Fibroblast of peridontal ligament (primary cell): ENCODE measurements at regions not wholly inside any gene's neighbourhood (a gene's known extent, or its start where the extent isn't known, plus 50 kb on each side); places are given as distances from the start of the nearest gene placed in this dataset.

Experiments
- DNase-seq: peaks from one replicate; pipeline ENCODE4 v3.0.0-alpha.2; 2010; ENCODE audit errors: extremely low read depth

DNA sequence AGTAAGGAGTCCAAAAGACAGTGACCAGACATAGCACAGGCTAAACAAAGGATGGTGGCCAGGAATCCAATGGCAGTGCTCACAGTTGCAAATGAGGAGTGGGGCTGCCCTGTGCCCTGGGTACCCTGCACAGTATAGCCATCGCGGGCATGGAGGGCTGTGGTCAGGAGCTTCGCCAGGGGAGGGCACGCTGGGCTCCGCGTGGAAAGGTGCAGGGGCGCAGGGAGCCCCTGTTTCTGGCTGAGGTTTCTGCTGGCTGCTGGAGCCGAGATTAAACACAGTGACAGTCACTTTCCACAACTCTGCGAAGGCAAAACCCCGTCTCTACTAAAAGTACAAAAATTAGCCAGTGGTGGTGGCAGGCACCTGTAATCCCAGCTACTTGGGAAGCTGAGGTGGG lies 194.7 kb downstream of the GALR1 start:
- DNase-seq = no peak

DNA sequence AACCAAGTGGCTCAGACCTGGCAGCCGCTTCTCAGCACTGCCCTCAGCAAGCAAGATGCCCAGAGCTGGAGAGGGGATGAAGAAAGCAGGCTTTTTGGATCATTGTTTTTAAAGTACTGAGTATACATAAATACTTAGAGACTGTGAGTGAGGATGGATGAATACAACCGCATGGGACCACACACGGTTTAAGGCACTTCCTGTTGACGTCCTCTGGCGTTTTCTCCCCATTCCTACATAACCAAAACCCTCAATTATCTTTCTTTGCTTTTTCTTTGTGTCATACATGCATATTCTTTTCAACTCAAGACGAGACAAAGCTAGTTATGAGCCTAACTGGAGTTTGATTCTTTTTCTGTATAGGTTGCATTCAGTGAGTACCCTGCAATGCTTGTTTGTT lies 198.4 kb downstream of the GALR1 start:
- DNase-seq = no peak

DNA sequence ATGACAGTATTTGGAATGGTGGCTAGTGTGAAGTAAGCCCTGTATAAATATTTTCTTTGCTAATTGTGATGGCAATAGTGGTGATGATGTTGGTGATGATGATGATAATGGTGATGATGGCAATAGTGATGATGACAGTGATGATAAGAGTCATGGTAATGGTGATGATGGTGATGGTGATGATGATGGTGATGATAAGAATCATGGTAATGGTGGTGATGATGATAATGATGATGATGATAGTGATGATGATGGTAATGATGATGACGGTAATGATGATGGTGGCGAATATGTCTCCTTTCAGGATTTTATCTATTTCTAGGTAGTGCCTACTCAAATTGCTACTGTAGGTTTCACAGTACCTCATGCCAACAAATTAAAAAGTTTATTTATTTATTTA lies 205.4 kb downstream of the GALR1 start:
- DNase-seq = no peak

DNA sequence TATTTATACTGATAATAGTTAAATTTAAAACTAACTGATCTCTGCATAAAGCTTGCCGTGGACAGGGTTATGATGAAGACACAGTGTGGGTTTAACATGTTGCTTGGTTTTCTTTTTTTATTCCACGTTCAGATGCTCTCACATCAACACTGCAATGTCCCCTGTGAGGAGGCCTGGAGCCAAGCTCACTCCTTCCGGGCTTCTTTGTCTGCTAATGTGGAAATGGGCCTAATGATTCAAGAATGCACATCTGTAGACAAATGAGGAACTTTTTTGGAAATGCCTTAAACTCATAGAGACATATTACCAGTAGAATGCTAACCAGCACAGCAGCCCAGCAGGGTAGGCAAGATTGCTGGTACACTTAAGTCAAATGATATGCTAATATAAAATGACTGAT lies 208.0 kb downstream of the GALR1 start:
- no peak for DNase-seq

- DNase-seq = no peak
These were observed 211.5 kb downstream of the GALR1 start for GRCh38 chr18:77461062-77461688.

DNA sequence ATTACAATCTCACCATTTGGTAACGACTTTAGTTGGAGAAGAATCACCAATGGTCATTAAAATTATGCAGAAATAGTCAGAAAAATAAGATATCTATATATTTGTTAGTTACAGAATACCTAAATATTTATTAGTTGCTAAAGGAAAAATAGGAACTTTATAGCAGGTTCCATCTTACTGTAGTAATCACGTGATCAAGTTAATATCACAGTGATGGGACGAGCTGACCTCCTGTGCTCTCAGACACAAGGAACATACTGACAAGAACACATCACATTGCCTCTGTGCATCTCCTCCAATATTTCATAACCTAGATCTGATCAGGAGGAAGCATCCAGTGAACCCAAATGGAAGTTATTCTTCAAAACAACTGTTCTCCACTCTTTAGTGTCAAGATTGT lies 215.3 kb downstream of the GALR1 start:
- no peak for DNase-seq

DNA sequence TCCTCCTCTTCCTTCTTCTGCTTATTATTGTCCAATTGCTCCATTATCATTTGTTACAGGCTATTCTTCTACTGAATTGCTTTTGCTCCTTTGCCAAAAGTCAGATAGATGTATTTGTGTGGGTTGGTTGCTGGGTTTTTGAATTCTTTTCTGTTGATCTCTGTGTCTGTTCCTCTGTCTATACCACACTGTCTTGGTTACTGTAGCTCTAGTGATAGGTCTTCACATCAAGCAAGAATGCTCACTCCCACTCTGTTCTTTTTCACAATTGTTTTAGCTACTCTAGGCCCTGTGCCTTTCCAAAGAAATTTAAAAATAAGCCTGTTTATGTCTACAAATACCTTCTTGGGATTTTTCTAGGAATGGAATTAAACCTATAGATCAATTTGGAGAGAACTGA lies 217.2 kb downstream of the GALR1 start:
- no peak for DNase-seq

DNA sequence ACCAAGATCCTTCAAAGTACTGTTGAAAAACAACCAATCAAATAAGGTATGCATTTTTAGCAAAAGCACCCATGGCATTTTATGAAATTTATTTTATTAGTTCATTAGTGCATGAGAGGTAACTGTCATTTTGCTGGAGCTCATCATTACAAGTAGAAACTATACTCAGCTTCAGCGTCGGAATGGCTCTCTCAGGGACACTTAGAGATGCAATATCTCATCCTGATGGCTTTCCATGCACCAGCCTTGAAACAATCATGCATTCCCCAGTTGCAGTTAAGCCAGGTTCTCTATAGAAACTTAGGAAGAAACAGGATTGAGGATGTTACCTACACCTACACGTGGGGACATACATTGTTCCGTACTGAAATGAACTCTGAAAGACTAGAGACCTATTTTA lies 219.5 kb downstream of the GALR1 start:
- DNase-seq = no peak

- no peak for DNase-seq
These were observed 221.1 kb downstream of the GALR1 start for GRCh38 chr18:77470569-77471413.

DNA sequence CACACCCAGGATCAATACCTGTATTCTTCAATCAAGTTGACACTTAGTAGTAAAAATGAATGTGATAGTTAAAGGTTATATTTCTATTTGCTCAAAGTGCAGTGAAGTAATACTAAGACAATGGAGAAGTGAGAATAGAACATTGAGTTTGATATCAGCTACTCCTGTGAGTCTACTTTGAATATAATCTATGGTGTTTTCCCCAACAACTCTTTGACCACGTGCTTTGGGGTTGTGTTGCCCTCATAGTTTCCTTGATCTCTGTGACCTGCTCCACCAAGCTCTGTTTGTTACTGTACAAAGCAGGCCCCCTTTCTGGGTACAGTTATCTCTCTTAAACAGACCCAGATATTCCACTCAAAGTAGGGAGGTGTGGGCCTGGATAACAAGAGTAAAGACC lies 222.9 kb downstream of the GALR1 start:
- DNase-seq = no peak

GRCh38 chr18:77478646-77479442 lies 229.2 kb downstream of the GALR1 start:
- no peak for DNase-seq

DNA sequence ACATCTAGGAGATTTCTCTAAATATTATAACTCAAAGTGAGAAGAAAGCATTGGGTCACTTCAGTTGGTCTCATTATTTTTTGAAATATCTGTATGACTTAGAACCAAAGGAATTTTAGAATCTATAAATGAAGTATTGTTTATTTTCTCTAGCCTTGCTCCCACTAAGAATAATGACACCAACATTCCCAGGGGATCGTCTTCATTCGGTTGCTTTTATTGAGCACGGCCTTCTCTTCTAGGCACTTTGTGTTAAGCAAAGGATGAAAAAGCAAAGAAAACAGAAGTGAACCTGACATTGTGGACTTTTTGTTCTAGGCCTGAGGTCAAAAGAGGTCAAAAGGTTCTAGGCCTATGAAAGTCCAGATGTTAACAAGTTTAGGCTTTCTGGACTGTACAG lies 231.9 kb downstream of the GALR1 start:
- no peak for DNase-seq

DNA sequence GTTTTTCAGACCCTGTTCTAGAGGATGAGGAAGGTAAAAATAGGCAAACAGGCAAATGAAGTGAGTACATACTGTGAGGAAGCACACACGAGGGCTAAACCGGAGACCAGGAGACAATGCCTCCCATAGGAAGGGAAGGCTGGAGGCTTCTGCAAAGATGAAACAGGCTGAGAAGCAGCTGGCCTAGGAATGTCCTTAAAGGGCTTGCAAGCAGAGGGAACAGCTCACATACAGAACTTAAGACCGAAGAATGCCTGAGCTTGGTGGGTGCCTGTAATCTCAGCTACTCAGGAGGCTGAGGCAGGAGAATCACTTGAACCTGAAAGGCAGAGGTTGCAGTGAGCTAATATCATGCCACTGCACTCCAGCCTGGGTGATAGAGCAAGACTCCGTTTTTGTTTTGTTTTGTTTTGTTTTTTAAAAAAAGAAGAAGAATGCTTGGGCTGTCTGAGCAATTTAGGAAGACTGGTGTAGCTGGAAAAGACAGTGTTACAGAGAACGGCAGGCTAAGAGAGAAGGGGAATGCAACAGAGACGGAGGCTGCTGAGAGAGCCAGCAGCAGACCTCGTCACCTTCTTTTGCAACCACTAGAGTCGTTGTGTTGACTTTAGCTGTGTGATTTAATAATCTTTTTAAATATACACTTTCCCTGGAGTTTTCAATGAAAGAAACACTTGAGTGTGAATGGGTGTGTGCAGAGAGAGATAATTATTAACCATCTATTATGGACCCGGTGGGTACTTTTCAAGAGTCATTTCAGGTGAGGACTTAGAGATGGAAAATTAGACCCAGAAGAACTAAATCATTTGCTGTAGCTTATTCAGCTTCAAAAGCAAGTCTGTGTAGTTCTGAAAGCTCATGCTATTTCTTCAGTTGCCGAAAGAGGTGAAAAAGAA lies 232.8 kb downstream of the GALR1 start:
- no peak for DNase-seq

DNA sequence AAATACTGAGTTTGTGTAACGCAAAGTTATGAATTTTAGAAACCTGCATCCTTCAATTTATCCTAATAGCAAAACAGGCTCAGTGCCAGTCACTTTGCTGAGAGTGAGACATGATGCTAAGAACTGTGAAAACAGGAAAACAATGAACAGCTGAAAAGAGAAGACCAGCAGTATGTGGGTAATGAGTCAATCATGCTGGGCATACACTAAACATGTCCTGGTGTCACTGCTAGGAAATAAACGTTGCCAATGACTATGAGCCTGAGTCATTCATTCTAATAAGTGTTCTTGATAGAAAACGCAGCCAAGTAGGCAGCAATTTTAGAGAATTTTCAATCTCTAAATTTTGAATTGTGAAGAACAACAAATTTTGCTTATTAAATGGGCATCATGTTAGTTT lies 237.3 kb downstream of the GALR1 start:
- no peak for DNase-seq

DNA sequence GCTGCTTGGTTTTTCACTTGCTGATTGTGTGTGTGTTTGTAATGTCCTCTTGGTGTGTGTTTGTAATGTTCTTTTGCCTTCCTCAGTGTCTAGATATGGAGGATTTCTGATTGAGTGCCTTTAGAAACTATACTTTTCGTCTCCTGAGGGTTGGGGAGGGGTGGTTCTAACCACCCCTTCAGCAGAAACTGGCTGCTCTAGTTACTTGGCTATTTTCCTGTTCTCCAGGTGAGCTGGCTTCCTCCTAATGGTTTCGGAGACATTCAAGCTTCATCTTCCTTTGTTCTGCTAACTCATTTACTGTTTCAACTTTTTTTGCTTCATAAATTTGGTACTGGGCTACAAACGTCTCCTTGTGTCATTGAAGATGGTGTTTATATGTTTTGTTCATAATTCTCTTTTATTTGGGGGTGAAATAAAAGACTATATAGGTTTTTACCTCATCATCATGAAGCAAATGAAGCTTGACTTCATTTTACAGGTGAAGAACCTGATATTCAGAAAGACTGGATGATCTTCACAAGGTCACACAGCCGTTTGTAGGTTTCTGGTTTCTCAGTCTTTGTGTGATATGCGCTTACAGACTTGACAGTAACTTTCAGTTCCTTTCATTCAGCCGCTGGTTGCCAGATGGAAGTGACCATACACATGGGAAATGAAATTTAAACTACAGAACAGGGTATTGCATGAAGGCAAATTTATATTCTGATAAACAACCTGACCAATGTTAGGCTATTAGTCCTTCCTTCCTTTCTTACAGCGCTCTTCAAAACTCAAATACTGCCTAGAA lies 238.5 kb downstream of the GALR1 start:
- DNase-seq = no peak

DNA sequence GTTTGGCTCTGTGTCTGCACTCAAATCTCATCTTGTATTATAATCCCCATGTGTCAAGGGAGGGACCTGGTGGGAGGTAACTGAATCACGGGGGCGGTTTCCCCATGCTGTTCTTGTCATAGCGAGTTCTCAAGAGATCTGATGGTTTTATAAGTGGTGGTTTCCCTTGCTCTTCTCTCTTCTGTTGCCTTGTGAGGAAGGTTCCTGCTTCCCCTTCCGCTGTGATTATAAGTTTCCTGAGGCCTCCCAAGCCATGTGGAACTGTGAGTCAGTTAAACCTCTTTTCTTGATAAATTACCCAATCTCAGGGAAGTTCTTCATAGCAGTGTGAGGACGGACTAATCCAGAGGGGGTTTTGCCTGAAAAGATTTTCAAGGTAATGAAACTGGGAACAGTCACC lies 245.4 kb downstream of the GALR1 start:
- no peak for DNase-seq

DNA sequence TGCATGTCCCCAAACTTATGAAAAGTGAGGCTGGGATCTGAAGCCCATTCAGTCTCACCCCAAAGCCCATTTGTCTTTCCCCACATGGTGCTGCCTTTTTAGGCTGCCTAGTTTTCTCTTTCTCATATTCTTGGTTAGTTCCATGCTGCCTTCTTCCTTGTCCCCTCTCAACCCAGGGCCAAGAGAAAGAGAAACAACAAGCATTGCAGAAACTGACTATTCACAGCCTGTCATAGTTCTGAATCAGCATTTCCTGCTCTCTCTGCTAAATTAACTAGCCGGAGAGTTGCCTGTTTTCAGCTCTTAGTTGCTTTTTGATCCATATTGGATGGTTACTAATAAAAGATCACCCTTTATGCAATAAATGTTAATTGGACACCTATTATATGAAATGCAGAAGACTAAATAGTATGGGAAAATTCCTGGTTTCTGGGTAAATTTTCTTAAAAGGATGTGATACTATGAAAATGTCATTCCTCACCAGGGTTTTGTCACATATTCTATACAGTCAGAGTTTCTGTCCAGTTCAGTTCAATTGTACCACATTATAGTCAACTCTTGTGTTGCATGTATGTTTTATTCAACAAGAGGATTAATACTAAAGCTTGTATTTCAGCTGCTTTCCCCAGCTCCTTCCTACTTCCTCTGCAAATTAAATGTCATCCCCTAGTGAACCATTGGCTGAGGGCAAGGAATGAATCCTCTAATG lies 246.5 kb downstream of the GALR1 start:
- no peak for DNase-seq

DNA sequence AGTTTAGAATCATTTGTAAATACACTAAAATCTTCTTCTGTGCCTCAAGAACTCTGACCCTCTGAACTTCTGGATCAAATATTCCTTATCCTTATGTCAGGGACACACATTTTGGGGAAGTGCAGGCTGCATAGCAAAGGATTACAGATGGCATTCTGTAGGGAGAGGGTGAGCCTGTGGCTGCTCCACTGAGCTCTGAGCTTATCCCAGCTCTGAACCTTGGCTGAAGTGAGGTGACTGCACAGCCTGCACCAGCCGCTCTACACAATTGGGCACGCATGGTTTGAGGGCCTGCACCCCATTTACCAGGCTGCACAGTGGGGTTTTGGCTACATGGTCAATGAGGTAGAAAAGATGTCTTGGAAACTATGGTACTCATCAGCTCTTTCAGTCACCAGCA lies 251.6 kb downstream of the GALR1 start:
- no peak for DNase-seq

DNA sequence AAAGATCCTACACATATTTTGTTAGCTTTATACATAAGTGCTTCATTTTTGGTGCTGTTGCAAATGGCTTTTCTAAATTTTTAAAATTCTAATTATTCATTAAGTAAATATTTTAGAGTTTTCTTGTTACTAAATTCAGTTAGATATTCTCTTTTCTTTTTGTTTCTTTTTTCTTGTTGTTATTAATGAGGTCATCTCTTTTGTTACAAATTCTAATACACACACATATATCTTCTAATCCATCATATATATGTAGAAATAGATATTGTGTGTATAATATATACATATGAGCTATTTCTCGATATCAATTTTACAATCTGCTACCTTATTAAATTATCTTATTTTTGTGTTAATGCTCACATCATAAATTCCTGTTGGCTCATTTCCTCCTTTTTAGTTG lies 255.9 kb downstream of the GALR1 start:
- DNase-seq = no peak

DNA sequence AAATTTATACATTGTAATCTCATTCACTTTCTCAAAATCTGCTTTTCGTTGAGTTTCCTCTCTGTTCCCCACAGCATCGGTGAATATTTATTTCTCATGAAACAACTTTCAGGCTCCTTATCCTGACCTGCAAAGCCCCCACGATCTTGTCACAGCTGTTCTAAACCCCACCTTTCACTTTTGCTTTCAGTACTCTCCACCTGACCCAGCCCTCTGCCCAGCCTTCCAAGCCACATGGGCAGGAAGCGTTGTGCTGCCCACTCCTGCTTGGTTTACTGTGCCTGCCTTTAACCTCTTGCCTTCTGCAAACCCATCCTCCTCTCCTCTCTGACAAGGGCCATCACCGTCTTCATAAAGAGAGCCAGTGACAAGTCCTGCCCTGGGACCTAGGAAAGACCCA lies 262.5 kb downstream of the GALR1 start:
- no peak for DNase-seq
